Right atrium auricular region (tissue), 2 donors: ENCODE measurements at regions not wholly inside any gene's neighbourhood (a gene's known extent, or its start where the extent isn't known, plus 50 kb on each side); places are given as distances from the start of the nearest gene placed in this dataset.

Source experiments
- DNase-seq: peaks from one replicate; pipeline ENCODE4 v3.0.0-alpha.2; 2019; ENCODE audit warnings: low spot score
- H3K27ac ChIP-seq, 2 donors: fragments of 200-600 bp; sonication (generic); 1 replicate in 1 of 2; 2 replicates in 1 of 2; pipeline ENCODE4 v1.5.1; 2016 to 2019
- H3K27me3 ChIP-seq, 2 donors: fragments of 200-600 bp; sonication (generic); one replicate each; pipeline versions ENCODE4 v1.5.1 to v1.6.0; 2017 to 2019
- H3K36me3 ChIP-seq: fragments of 200-600 bp; sonication (generic); one replicate; pipeline ENCODE4 v1.5.1; 2016
- H3K4me1 ChIP-seq, 2 donors: fragments of 200-600 bp; sonication (generic); one replicate each; pipeline versions ENCODE4 v1.5.1 to v1.6.0; 2017 to 2019
- H3K4me3 ChIP-seq, 2 donors: fragments of 200-600 bp; sonication (generic); 1 replicate in 1 of 2; 2 replicates in 1 of 2; pipeline ENCODE4 v1.5.1; 2017 to 2019; ENCODE audit warnings: mild to moderate bottlenecking in 1 of 2, moderate library complexity in 1 of 2
- H3K9me3 ChIP-seq, 2 donors: fragments of 200-600 bp; sonication (generic); one replicate each; pipeline ENCODE4 v1.5.1; 2019
- TF ChIP-seq, protein P1 (sequence below), 2 donors: fragments of 200-600 bp; sonication (generic); IDR thresholded peaks; one replicate each; pipeline ENCODE4 v1.5.1; 2019; ENCODE audit warnings: antibody characterized with exemption in 2 of 2

DNA sequence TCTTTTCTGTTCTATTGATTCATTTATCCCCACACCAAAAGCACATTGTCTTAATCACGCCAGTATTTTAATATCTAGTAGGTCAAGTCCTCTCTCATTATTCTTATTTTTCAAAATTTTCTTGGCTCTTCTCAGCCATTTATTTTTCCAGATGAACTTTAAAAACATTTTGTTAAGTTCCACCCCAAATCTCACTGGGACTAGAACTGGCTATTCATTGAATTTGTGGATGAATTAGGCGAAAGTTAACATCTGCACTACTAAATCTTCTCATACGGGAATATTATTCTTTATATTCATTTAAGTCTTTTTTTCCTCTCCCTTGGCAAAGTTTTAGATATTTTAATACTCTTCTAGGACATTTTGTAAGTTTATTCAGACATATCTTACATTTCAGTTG, 295.2 kb upstream of the MGMT start:
- no peaks in the 10 kb centered on the region for H3K27me3 ChIP-seq
- TF ChIP-seq, protein P1, sequence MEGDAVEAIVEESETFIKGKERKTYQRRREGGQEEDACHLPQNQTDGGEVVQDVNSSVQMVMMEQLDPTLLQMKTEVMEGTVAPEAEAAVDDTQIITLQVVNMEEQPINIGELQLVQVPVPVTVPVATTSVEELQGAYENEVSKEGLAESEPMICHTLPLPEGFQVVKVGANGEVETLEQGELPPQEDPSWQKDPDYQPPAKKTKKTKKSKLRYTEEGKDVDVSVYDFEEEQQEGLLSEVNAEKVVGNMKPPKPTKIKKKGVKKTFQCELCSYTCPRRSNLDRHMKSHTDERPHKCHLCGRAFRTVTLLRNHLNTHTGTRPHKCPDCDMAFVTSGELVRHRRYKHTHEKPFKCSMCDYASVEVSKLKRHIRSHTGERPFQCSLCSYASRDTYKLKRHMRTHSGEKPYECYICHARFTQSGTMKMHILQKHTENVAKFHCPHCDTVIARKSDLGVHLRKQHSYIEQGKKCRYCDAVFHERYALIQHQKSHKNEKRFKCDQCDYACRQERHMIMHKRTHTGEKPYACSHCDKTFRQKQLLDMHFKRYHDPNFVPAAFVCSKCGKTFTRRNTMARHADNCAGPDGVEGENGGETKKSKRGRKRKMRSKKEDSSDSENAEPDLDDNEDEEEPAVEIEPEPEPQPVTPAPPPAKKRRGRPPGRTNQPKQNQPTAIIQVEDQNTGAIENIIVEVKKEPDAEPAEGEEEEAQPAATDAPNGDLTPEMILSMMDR (IDR thresholded peaks at IDR 0.05) = no peak

GRCh38 chr10:129174232-129175014, 292.6 kb upstream of the MGMT start:
- H3K4me1 ChIP-seq = no peaks in the 10 kb centered on the region
- H3K4me3 ChIP-seq = no peak overlapping the region
- TF ChIP-seq, protein P1 (IDR thresholded peaks at IDR 0.05) = no peak
- DNase-seq = no peak
- H3K27me3 ChIP-seq = no peaks in the 10 kb centered on the region
- H3K27ac ChIP-seq = no peak overlapping the region
- no peaks in the 10 kb centered on the region for H3K9me3 ChIP-seq
- H3K36me3 ChIP-seq = no peaks in the 10 kb centered on the region

More for the DNA sequence above, 295.2 kb upstream of the MGMT start:
- no peaks in the 10 kb centered on the region for H3K36me3 ChIP-seq
- no peaks in the 10 kb centered on the region for H3K4me1 ChIP-seq
- no peak overlapping the region for H3K4me3 ChIP-seq
- no peak for DNase-seq
- no peaks in the 10 kb centered on the region for H3K9me3 ChIP-seq
- H3K27ac ChIP-seq = no peak overlapping the region

- Histone ChIP-seq H3K4me3 (no peak overlapping the region), H3K36me3 (no peaks in the 10 kb centered on the region), H3K27ac (no peak overlapping the region), H3K4me1 (no peaks in the 10 kb centered on the region), H3K27me3 (no peaks in the 10 kb centered on the region), H3K9me3 (no peaks in the 10 kb centered on the region)
- no peak for DNase-seq
- TF ChIP-seq, protein P1 (IDR thresholded peaks at IDR 0.05) = no peak
Observed at GRCh38 chr10:129179245-129179971, 287.6 kb upstream of the MGMT start.

DNA sequence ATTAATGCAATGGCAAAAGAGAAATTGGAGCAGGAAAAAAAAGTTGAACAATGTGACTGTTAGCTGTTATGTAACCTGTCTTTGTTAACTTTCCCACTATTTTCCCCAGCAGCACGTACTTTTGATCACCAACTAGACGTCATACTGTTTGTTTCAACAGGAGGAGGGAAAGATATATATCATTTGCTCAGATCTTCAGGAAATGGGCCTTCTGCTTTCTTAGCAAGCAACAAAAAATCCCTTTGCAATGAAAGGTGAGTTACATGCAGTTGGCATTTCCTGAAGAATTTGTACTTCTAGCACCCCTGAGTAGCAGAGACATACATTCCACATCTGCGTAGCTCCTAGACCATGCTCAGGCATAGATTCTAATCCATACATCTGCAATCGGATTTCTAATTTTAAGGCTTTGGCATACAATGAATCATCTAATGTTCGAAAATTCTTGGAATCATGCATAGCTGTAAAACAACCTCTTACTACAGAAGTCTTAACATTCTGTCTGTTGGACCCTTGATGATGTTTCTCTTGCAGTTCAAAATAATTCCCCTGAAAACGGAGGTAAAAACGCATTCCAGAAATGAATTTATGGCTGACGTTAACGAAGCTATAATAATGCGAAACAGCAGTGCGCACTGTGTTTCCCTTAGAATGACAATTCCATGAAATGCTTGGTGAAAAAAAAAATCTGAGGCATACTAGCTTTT, 286.9 kb upstream of the MGMT start:
- Histone ChIP-seq H3K9me3 (no peaks in the 10 kb centered on the region), H3K27ac (no peak overlapping the region), H3K4me3 (no peak overlapping the region), H3K4me1 (no peaks in the 10 kb centered on the region), H3K27me3 (no peaks in the 10 kb centered on the region), H3K36me3 (no peaks in the 10 kb centered on the region)
- no peak for DNase-seq
- TF ChIP-seq, protein P1 (IDR thresholded peaks at IDR 0.05) = no peak

DNA sequence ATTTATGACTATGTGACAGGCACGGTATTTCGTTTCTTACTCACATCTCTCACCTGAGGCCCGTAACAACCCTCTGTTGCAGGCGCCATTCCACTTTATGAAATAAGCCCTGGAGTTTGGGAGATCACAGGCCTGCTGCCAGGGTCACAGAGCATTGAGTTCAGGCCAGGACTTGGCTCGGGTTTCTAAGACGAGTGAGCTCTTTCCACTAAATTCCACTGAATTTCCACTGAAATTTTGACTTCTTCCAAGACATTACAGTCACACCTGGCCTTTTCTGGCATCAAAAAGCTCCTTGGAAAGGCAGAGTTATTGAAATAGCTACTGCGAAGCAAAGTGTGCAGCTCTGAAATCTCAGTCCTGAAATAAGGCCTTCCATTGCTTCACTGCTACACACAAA, 282.8 kb upstream of the MGMT start:
- Histone ChIP-seq H3K4me1 (no peaks in the 10 kb centered on the region), H3K36me3 (no peaks in the 10 kb centered on the region), H3K27me3 (no peaks in the 10 kb centered on the region), H3K9me3 (peaks cover 0 to 15% of the 10 kb centered on the region in 2 donors), H3K27ac (no peak overlapping the region), H3K4me3 (no peak overlapping the region)
- TF ChIP-seq, protein P1 (IDR thresholded peaks at IDR 0.05) = no peak
- DNase-seq = no peak
